GM19328 (cell line): ENCODE measurements at regions not wholly inside any gene's neighbourhood (a gene's known extent, or its start where the extent isn't known, plus 50 kb on each side); places are given as distances from the start of the nearest gene placed in this dataset.

Experiments
- ATAC-seq: cut with Tn5 transposase; IDR thresholded peaks from one replicate; pipeline ENCODE4 v1.9.1; 2021; ENCODE audit warnings: mild to moderate bottlenecking, moderate library complexity; ENCODE audit not compliant: unreplicated experiment

DNA sequence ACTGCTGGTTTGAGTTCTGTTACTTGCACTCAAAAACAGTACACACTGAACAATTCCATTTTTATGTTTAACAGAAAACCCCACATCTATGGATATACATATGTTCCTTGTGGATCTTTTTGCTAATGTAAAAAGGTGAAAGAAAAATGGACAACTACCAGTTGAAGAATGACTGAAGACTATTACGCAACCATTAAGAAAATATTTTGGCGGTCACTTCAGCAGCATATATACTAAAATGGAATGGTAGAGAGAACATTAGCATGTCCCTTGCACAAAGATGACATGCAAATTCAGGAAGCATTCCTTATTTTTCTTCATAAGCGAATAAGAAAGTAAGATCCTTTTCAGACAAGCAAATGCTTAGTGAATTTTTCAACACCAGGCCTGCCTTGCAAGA, 84.6 kb upstream of the FMR1 start:
- no peak for ATAC-seq

DNA sequence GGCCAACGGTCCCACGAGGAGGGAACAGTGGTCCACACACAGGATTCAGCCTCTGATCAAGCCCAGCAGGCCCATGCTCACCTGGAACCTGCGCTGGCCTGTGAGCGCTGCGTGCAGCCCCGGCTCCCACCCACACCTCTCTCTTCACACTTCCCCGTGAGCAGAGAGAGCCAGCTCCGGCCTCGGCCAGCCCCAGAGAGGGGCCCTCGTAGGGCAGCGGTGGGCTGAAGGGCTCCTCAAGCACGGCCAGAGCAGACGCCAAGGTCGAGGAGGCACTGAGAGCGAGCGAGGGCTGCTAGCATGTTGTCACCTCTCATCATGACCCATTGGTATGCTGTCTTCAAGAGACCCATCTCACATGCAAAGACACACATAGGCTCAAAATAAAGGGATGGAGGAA, 83.0 kb upstream of the FMR1 start:
- no peak for ATAC-seq

DNA sequence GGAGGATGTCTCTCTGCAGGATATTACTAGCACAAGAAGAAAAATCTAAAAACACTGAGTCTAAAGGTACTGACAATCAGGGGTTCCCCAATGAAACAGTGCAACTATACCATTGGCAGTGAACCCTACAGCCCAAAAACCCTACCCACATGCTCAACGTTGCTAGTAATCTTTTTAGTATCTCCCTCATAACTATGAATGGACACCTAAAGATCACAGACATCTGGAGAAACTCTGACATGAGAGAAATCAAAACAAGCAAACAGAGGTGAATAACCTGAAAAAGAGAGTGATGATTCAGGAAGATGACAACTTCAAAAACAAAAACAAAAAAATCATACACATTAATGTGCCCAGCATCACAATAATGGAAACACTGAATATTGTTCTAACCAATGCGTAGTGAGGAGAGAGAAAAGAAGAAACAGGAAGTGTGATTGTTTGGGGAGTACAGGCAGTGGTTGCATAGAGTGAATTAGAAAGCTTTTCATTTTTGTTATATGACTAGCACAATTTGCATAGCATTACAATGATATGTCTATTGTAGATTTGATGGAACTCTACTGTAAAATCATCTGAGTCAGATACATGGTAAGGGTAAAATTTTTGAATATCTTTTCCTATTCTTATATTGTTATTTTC, 78.9 kb upstream of the FMR1 start:
- ATAC-seq: peak; percentile 51

DNA sequence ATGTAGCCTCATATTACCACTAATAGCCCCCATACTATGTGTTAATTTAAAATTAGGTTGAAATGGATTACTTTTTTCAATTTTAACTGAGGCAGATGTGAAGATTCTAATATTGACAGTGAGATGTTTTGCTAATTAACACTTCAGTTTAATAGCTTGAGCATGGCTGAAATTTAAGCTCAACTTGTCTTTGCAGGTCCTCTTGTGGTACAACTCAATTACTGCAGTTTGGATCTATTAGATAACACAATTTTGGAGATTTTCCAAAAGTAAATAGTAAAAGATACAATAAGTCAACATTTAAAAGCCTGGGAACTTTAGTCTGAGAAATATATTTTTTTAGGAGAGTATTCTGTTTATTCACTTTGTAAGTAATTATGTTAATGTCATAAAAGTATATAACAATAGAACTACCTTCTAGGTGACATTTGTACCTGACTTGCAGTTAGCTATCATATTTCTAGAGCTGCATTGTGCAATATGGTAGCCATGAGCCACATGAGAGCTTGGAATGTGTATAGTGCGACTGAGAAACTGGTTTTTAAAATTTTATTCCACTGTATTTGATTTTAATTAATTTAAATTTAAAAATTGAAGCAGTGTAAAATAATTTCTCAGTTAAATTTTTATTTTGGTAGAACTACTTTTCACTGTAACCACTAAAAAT, 73.1 kb upstream of the FMR1 start:
- no peak for ATAC-seq

DNA sequence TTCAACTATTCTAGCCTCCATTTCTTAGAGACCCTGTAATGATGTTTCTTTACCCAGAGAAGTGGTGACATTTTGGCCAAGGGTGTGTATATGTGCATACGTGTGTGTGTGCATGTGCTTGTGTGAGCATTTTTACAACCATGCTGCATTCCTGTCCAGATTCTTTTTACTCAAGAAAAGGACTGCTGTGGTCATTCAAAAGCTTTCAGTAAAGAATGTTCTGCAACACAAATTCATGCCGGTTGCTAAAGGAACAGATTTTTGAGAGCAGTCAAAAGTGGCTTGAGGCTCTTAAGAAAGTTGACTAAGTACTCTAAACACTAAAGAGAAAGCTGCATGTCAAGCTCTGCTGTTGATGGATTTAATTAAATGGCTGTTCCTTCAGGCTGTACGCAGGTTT, 65.0 kb upstream of the FMR1 start:
- no peak for ATAC-seq

DNA sequence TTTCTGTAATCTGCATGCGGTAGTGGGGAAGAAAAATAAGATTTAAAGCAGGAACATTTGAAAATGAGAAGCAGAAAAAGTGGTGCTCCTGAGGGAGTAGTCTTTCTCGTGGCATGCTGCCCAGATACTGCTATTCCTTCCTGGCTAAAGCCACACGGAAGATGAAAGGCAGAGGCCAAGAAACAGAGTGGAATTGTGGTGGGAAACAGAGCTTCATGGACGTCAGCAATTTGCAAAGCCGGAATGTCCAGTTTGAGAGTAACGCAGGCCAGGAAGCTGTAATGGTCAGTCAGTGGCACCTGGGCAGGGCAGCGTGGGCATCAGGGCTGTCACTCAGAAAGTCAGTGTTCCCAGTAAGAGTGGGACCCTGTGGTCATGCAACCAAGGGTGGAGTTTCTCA, 63.7 kb upstream of the FMR1 start:
- no peak for ATAC-seq

DNA sequence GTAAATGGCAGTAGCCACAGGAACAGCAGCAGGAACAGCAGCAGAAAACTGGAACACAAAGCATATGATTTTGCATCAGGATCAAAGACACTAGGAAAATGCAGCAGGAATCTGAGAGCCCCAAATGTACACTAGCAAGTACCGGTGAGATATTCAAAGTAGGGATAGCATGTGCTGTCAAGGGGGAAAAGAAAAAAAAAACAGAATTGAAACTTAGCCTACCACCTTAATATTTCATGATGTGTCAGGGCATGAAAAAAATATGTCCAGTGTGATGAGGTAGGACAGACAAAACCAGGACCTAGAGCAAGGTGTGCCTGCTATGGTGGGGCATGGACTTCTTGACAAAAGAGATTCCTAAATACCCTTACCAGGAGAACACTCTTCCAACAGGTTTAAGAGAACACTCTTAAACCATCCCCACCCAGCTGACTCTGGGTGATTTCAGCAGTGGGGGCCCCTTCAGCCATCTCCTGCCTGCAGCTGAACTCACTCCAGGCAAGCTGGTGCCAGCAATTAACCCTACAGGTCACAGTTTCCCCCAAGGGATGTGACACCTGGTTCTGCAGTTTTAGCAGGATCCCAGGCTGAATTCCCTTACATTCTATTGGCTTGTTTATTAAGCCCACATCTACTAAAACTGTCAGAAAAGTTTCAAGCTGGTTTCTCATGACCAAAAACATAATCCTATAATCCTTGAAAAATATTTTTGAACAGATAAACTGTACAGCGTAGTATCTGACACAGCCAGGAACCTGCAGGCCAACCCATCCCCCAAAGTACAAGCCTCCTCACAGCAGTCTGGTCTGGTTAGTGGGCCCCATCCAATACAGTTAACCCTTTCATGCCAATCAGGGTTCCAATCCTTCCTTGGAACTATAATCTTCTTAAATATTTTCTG, 62.9 kb upstream of the FMR1 start:
- no peak for ATAC-seq

DNA sequence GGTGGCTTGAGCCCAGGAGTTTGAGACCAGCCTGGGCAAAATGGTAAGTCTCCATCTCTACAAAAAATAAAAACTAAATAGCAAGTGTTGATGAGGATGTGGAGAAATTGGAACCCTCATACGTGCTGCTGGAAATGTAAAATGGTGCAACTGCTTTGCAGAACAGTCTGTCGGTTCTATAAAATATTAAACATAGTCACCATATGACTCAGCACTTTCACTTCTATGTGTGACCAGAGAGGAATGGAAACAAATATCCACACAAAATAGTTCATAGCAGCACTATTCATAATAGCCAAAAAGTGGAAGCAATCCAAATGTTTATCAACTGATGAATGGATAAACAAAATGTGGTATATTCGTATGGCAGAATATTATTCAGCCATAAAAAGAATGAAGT, 60.8 kb upstream of the FMR1 start:
- ATAC-seq: no peak

DNA sequence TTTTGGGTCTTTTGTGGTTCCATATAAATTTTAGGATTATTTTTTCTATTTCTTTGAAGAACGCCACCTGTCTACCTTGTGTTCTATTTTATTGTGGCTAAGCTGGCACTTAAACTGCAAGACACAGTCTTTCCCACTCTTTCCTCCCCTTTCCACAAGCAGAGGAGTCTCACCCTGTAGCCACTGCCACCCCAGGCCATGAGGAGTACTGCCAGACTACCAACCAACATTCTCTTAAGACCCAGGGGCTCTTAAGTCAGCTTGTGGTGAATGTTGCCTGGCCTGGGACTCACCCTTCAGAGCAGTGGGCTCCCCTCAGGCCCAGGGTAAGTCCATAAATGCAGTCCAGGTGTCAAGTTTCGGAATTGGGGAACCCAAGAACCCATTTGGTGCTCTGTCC, 58.0 kb upstream of the FMR1 start:
- ATAC-seq: no peak

DNA sequence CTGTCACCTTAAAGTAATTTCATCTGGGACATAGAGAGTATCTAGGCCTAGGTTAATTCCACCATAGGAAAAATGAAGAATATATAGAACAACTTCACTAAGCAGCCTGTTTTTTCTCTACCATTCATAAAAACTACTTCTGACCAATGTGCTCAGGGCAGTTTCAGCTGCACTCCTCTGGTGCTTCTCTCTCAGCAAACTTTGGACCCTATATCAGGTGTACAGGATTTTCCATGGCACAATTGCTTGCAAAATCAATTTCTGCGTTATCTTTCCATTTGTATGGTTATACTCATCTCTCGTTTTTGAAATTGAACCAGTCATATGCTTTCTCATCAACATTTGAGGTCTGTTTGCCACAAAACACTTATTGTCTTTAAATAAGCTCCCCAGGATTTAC, 52.1 kb upstream of the FMR1 start:
- ATAC-seq: no peak
